Stimulated activated CD8-positive, alpha-beta memory T cell treated with anti-CD3 and anti-CD28 coated beads, Interleukin-2, amount 100 ng/mL, for 1 hour (primary cell): ENCODE measurements at regions not wholly inside any gene's neighbourhood (a gene's known extent, or its start where the extent isn't known, plus 50 kb on each side); places are given as distances from the start of the nearest gene placed in this dataset.

ENCODE experiments used
- DNase-seq, 2 donors: peaks; one replicate each; pipeline ENCODE4 v3.0.0-alpha.2; 2020; ENCODE audit warnings: low read depth in 2 of 2

GRCh38 chr5:72621576-72621975, 114.4 kb upstream of the ZNF366 start:
- DNase-seq = no peak

DNA sequence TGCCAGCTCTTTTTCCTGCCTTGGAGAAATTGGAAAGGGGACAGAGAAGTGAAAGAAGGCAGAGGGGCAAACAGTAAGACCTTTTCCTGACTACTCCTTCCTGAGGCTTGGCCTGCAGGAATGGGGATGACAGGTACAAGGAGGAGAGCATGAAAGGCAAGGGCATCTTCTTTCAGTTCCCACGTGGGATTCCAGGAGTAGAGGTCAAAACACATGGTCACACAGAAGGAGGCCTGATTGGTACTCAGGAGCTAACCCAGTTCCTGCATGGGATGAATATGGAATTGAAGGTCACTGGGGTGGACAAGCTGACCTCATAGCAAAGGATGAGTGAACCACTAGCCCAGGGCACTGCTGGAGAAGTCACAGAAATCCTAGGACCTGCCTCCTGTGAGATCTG, 112.5 kb upstream of the ZNF366 start:
- DNase-seq = no peak

GRCh38 chr5:72619251-72619650, 112.0 kb upstream of the ZNF366 start:
- no peak for DNase-seq

- DNase-seq = no peak
These were observed 111.5 kb upstream of the ZNF366 start for GRCh38 chr5:72618708-72619107.

DNA sequence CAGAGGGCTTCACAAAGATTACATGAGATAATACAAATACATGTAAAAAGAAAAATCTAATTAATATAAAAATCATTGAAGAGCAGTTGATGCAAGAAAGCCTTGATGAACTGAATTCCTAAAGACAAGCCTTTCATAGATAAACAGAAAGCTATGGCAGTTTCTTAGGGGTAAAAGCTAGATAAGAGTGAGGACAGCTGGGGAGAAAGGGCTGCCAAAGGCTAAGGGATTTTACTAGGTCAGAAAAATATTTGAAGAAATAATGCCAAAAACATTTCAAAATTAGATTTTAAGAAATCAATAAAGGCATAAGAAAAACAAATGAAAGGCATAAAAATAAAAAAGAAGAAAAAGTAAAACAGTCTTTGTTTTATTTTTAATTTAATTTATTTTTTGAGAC, 107.9 kb upstream of the ZNF366 start:
- DNase-seq = no peak

GRCh38 chr5:72613515-72613914, 106.3 kb upstream of the ZNF366 start:
- no peak for DNase-seq

GRCh38 chr5:72612810-72613209, 105.6 kb upstream of the ZNF366 start:
- no peak for DNase-seq

GRCh38 chr5:72611118-72611730, 104.0 kb upstream of the ZNF366 start:
- peak in 1 of 2 donors; percentile 7 for DNase-seq

- DNase-seq = no peak
These were observed 101.7 kb upstream of the ZNF366 start for GRCh38 chr5:72608926-72609325.

DNA sequence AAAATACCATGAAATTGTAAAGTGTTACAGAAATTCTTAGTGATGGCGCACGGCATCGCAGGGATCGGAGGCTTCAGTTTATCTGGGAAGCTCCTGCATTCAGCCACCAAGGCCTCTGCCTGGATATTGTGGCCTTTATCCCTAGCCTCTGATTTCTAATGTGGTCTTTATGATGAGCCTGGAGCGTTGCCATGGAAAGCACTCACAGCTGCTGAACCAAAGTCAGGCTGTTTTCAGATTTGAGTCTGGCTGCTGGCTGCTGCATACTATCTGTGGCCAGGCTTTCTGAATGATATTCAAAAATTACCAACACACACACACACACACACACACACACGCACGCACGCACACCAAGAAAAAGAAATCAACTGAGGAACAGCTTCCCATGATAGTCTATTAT, 101.1 kb upstream of the ZNF366 start:
- DNase-seq = no peak

DNA sequence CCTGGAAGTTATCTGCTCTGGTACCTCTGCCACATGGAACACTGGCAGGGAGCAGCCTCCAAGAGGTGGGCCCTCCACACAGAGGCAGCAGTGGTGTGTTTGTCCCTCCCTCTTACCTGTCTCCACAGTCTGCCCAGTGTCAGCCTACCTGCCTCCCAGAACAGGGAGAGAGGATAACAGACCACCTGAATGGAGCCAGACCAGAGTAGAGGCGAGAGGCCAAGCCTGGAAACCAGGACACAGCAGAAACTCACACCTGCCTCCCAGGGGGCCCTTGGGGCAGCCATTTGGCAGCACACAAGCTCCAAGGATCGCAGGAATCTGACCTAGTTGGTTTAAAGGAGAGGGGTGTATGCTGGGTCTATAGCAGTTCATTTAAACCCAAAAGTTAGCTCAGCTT, 100.2 kb upstream of the ZNF366 start:
- no peak for DNase-seq

- DNase-seq = no peak
These were observed 99.3 kb upstream of the ZNF366 start for GRCh38 chr5:72606525-72606924.

DNA sequence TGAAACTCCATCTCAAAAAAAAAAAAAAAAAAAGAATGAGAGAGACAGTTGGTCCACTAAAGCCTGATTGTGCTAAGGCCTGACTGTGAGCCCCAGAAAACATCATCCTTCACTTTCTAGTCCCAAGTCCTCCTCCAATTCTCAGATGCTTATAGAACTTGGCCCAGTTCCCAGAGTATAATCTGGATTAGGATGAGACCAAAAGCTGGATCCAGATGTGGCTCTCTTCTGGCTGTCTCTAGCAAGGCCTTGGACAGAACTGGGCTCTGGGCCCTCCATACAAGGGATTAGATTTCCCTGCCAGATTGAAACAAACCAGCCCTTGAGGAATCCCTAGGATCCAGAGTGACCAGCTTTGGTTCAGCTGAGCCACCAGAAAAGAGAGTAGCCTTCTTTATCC, 98.4 kb upstream of the ZNF366 start:
- DNase-seq = no peak

GRCh38 chr5:72604798-72605154, 97.6 kb upstream of the ZNF366 start:
- no peak for DNase-seq

DNA sequence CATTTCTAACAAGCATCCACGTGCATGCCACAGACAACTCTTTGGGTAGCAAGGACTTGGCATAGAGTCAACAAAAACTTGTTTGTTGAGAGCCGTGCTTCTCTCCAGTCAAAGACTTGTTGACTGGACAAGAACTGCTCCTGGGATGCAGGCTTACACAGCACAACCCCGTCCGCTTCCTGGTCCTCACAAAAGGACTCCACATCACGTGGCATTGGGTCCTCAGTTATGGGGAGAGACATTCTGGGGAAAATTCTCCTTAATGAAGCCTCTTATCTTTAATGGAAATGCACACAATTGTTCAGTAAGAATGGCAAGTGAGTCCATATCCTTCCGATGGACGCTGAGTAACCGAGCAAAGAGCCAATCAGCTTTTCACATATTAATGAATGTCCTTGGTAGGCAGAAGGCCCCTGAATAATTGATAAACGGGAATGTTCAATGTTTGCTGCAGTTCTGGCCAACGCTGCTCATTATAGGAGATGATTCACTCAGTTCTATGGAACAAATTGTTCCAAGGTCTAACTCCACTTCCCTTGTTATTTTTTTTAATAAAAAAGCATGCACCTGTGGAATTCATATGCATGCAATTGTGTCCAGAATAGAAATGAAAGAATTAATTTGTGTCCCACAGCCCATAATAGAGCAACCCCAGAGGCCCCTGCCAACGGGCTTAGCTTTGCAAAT, 97.0 kb upstream of the ZNF366 start:
- no peak for DNase-seq

- no peak for DNase-seq
These were observed 95.8 kb upstream of the ZNF366 start for GRCh38 chr5:72602696-72603685.

GRCh38 chr5:72601861-72602260, 94.7 kb upstream of the ZNF366 start:
- no peak for DNase-seq

- no peak for DNase-seq
These were observed 93.3 kb upstream of the ZNF366 start for GRCh38 chr5:72600391-72600981.

DNA sequence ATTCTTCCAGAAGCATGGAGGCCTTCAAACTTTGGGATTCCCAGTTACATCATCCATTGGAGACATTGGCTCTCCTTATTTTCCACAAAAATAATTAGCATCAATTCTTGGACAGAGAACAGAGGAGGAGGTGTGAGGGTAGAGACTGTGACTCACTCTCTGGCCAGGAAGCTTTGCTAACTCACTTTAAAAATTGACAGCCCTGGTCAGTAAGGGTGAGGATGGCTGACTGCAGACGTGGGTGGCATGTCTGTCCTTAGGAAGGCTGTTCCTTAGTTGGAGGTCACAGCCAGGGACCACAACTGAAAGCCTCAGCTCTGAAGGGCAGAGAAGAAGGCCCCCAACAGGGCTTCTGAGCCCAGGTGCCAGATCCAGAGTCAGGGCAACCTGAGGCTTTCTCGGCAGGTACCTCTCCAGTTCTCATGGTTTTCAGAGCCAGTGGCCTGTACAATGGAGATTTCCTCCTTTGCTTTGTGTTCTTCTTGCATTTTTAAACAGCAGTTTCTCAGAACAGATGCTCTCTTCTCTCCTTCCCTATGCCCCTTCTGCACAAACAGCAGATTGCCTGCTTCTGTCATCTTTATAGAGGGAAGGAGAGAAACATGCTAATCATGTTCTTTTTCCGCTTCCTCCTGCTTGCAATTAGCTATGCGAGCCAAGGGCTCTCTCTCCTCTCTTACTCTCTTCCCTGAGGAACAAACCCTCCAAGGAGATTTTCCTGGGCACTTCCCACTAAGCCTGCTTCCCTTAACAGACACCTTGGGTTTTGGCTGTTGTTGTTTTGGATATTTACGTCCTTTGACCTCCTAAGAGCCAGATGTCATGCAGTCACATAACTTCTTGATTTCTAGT, 92.5 kb upstream of the ZNF366 start:
- DNase-seq = no peak

GRCh38 chr5:72599065-72599433, 91.8 kb upstream of the ZNF366 start:
- no peak for DNase-seq

DNA sequence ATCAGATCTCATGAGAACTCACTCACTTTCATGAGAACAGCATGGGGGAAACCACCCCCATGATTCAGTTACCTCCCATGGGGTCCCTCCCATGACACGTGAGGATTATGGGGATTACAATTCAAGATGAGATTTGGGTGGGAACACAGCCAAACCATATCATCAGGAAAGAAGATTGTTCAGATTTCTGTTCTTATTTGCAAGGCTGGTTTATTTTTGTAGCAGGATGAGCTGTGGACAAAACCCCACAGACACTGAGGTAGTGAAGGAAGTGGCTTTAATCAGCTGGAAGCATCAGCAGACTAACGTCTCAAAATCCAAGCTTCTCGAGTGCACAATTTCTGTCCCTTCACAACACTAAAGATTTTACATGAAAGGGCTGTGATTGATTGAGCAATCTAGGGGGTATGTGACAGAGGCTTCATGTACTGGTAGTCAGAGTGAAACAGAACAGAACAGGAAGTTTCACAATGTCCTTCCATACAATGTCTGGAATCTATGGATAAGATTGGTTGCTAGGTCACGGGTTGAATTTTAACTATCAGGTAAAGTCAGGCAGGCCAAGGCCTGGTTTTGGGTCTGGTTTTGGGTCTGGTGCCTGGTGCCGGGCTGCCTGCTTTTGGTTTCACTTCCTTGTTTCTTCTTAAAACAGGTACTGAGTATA, 91.3 kb upstream of the ZNF366 start:
- DNase-seq = no peak
